ENCODE measurements at regions not wholly inside any gene's neighbourhood (a gene's known extent, or its start where the extent isn't known, plus 50 kb on each side); places are given as distances from the start of the nearest gene placed in this dataset.
A peak's percentile ranks its signal among the peaks of the same experiment; 100 is the strongest.

GRCh38 chr1:214823311-214824117 lies 220.5 kb downstream of the CENPF start:
- no peak for DNase-seq (ENCODE audit: low read depth)

- no peak for DNase-seq (ENCODE audit: low read depth)
Observed at GRCh38 chr1:214824763-214825162, 221.8 kb downstream of the CENPF start.

GRCh38 chr1:214826619-214827018 lies 223.6 kb downstream of the CENPF start:
- DNase-seq (ENCODE audit: low read depth), result no peak

- DNase-seq (ENCODE audit: low read depth), result no peak
Observed at GRCh38 chr1:214827883-214828282, 224.9 kb downstream of the CENPF start.

GRCh38 chr1:214830941-214831340 lies 227.9 kb downstream of the CENPF start:
- peak; percentile 49 for DNase-seq (ENCODE audit: low read depth)

- no peak for DNase-seq (ENCODE audit: low read depth)
Observed at GRCh38 chr1:214831956-214832355, 229.0 kb downstream of the CENPF start.

- DNase-seq (ENCODE audit: low read depth), result peak; percentile 58
Observed at GRCh38 chr1:214833178-214833756, 230.3 kb downstream of the CENPF start.

GRCh38 chr1:214837376-214837775 lies 234.4 kb downstream of the CENPF start:
- DNase-seq (ENCODE audit: low read depth), result no peak

GRCh38 chr1:214838351-214838750 lies 235.4 kb downstream of the CENPF start:
- DNase-seq (ENCODE audit: low read depth), result no peak

GRCh38 chr1:214840356-214840755 lies 237.4 kb downstream of the CENPF start:
- DNase-seq (ENCODE audit: low read depth), result peak; percentile 52

- DNase-seq (ENCODE audit: low read depth), result no peak
Observed at GRCh38 chr1:214842856-214843255, 239.7 kb upstream of the KCNK2 start.

- DNase-seq (ENCODE audit: low read depth), result no peak
Observed at GRCh38 chr1:214843281-214843680, 239.3 kb upstream of the KCNK2 start.

GRCh38 chr1:214844319-214844718 lies 238.2 kb upstream of the KCNK2 start:
- no peak for DNase-seq (ENCODE audit: low read depth)

- no peak for DNase-seq (ENCODE audit: low read depth)
Observed at GRCh38 chr1:214846276-214846675, 236.3 kb upstream of the KCNK2 start.

- DNase-seq (ENCODE audit: low read depth), result no peak
Observed at GRCh38 chr1:214847071-214847810, 235.3 kb upstream of the KCNK2 start.

- DNase-seq (ENCODE audit: low read depth), result no peak
Observed at GRCh38 chr1:214848101-214848500, 234.4 kb upstream of the KCNK2 start.

GRCh38 chr1:214850432-214851050 lies 232.0 kb upstream of the KCNK2 start:
- DNase-seq (ENCODE audit: low read depth), result no peak

GRCh38 chr1:214853340-214853739 lies 229.2 kb upstream of the KCNK2 start:
- DNase-seq (ENCODE audit: low read depth), result no peak

GRCh38 chr1:214854126-214854875 lies 228.2 kb upstream of the KCNK2 start:
- DNase-seq (ENCODE audit: low read depth), result no peak

GRCh38 chr1:214856843-214857242 lies 225.7 kb upstream of the KCNK2 start:
- DNase-seq (ENCODE audit: low read depth), result no peak

GRCh38 chr1:214857716-214858115 lies 224.8 kb upstream of the KCNK2 start:
- DNase-seq (ENCODE audit: low read depth), result peak; percentile 81

- DNase-seq (ENCODE audit: low read depth), result no peak
Observed at GRCh38 chr1:214859647-214860046, 222.9 kb upstream of the KCNK2 start.
